ENCODE measurements at regions not wholly inside any gene's neighbourhood (a gene's known extent, or its start where the extent isn't known, plus 50 kb on each side); places are given as distances from the start of the nearest gene placed in this dataset.

- Mint-ChIP-seq H3K27ac (no peak overlapping the region), H3K4me3 (no peak overlapping the region)
- POLR2A ChIA-PET = no interaction called here
Measured at GRCh38 chr20:48158014-48158413, 372.7 kb upstream of the SULF2 start.

GRCh38 chr20:48156951-48157700 lies 371.8 kb upstream of the SULF2 start:
- no peak for TF ChIP-seq CTCF (IDR thresholded peaks at IDR 0.05)
- no peak overlapping the region for H3K4me3 Mint-ChIP-seq
- no peak for ATAC-seq
- no peaks in the 10 kb centered on the region for H3K9me3 Mint-ChIP-seq
- peaks cover 5% of the 10 kb centered on the region for H3K27me3 Mint-ChIP-seq
- ChIA-PET POLR2A (no interaction called here), CTCF (no interaction called here)
- intact Hi-C loops (cut with micrococcal nuclease) = no loop called here
- no peaks in the 10 kb centered on the region for H3K36me3 Mint-ChIP-seq (ENCODE audit: low read depth)
- no peak for DNase-seq
- no peaks in the 10 kb centered on the region for H3K4me1 Mint-ChIP-seq (ENCODE audit: low read depth)
- H3K27ac Mint-ChIP-seq = no peak overlapping the region

More at GRCh38 chr20:48158014-48158413, 372.7 kb upstream of the SULF2 start:
- DNase-seq (no peak), ATAC-seq (no peak)
- Mint-ChIP-seq H3K27me3 (peaks cover 4% of the 10 kb centered on the region), H3K4me1 (ENCODE audit: low read depth) (no peaks in the 10 kb centered on the region), H3K36me3 (ENCODE audit: low read depth) (no peaks in the 10 kb centered on the region), H3K9me3 (no peaks in the 10 kb centered on the region)
- intact Hi-C loops (cut with micrococcal nuclease) = no loop called here
- TF ChIP-seq CTCF (IDR thresholded peaks at IDR 0.05) = no peak
- CTCF ChIA-PET = no interaction called here

- Mint-ChIP-seq H3K27me3 (peaks cover 5% of the 10 kb centered on the region), H3K4me3 (no peak overlapping the region), H3K27ac (no peak overlapping the region), H3K36me3 (ENCODE audit: low read depth) (no peaks in the 10 kb centered on the region), H3K4me1 (ENCODE audit: low read depth) (no peaks in the 10 kb centered on the region), H3K9me3 (no peaks in the 10 kb centered on the region)
- ChIA-PET POLR2A (no interaction called here), CTCF (no interaction called here)
- DNase-seq (no peak), ATAC-seq (no peak)
- no peak for TF ChIP-seq CTCF (IDR thresholded peaks at IDR 0.05)
- intact Hi-C loops (cut with micrococcal nuclease) = no loop called here
Measured at GRCh38 chr20:48156521-48156920, 371.2 kb upstream of the SULF2 start.

GRCh38 chr20:48155268-48155667 lies 370.0 kb upstream of the SULF2 start:
- Mint-ChIP-seq H3K27ac (no peak overlapping the region), H3K9me3 (no peaks in the 10 kb centered on the region), H3K4me1 (ENCODE audit: low read depth) (no peaks in the 10 kb centered on the region), H3K27me3 (peaks cover 5% of the 10 kb centered on the region), H3K4me3 (no peak overlapping the region), H3K36me3 (ENCODE audit: low read depth) (no peaks in the 10 kb centered on the region)
- no peak for ATAC-seq
- ChIA-PET POLR2A (no interaction called here), CTCF (no interaction called here)
- no peak for TF ChIP-seq CTCF (IDR thresholded peaks at IDR 0.05)
- intact Hi-C loops (cut with micrococcal nuclease) = no loop called here
- DNase-seq = no peak

- Mint-ChIP-seq H3K9me3 (no peaks in the 10 kb centered on the region), H3K27ac (no peak overlapping the region)
- ATAC-seq = no peak
Measured at GRCh38 chr20:48154040-48154765, 368.9 kb upstream of the SULF2 start.

More at GRCh38 chr20:48154040-48154765, 368.9 kb upstream of the SULF2 start:
- intact Hi-C loops (cut with micrococcal nuclease) = no loop called here
- no peak overlapping the region for H3K4me3 Mint-ChIP-seq
- H3K36me3 Mint-ChIP-seq (ENCODE audit: low read depth) = no peaks in the 10 kb centered on the region
- CTCF ChIA-PET = no interaction called here
- POLR2A ChIA-PET = no interaction called here
- peaks cover 5% of the 10 kb centered on the region for H3K27me3 Mint-ChIP-seq
- DNase-seq = no peak
- no peak for TF ChIP-seq CTCF (IDR thresholded peaks at IDR 0.05)
- H3K4me1 Mint-ChIP-seq (ENCODE audit: low read depth) = no peaks in the 10 kb centered on the region
